Stimulated activated CD4-positive, alpha-beta T cell treated with anti-CD3 and anti-CD28 coated beads, Interleukin-1b, Interleukin-23, amount 100 ng/mL, for 1 hour (primary cell): ENCODE measurements at regions not wholly inside any gene's neighbourhood (a gene's known extent, or its start where the extent isn't known, plus 50 kb on each side); places are given as distances from the start of the nearest gene placed in this dataset.

Source experiments
- DNase-seq, 2 donors: peaks; one replicate each; pipeline ENCODE4 v3.0.0-alpha.2; 2020; ENCODE audit warnings: low read depth in 2 of 2

DNA sequence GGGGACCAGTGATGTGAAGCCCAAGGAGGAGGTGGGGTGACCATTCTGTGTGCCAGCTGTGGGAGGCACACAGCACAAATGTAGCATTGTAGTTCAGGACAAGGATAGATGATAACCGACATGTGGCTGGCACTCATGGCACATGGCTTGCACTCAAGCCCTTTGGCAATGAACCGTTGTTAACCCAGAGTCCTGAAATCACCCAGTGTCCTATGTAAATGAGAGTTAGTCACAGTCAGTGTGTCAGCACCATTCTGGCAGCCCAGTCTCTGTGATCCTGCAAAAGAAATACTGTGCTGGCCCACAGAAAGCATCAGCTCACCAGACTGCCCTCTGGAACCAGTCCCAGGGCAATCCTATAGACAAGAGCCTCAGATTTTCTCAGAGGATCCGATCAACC is 339.3 kb downstream of the MID1IP1 start:
- DNase-seq: no peak

DNA sequence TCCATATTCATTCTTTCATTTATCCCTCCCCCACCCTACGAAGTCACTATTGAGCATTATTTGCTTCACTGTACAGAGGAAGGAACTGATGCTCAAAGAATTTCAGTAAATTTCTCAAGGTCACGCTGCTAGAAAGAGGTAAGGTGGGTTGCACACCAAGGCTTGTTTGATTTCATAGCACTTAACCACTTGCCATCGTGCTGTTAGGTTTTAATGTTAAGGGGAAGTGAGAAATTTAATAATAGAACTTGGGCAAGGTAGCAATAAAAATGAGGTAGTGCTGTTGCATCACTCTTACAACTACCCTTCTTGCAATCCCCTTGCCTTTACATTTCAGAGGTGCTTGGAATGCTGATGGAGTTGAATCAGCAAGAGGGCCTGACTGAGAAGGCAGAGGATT is 343.1 kb downstream of the MID1IP1 start:
- no peak for DNase-seq

DNA sequence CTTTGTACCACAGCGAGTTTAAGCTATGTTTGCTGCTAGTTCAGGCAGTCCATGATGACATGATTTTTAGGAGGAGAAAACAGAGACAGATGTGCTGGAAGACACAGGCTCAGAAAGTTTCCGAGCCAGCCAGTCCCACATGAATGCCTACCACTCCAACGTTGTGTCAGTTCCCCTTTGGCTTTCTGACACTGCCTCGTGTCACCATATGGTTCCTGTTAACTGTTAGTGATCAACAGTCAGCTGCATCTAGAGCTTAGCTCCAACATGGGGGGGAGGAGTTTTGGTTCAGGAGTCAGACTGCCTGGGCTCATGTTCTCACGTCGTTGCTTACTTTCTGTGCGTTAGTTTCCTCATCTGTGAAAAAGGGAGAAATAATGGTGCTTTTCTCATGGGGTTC is 343.7 kb downstream of the MID1IP1 start:
- DNase-seq: no peak

DNA sequence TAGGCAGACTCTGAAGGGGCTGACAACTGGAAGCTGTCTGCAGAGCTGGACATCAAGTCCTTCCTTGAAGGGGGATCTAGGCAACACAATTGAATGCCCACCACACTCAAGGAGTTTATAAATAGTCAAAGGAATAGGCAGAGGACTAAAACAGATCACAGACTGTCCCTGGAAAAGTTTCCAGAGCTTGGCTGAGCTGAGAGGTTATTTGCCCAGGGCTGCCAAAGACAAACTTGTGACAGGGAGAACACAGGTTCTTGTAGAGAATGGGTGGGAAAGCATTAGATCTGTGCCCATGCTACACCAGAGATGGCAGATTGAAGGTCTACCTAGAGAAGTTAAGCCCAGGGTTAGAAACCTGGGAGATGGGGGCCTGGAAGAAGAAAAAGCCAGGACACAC is 344.6 kb downstream of the MID1IP1 start:
- no peak for DNase-seq

DNA sequence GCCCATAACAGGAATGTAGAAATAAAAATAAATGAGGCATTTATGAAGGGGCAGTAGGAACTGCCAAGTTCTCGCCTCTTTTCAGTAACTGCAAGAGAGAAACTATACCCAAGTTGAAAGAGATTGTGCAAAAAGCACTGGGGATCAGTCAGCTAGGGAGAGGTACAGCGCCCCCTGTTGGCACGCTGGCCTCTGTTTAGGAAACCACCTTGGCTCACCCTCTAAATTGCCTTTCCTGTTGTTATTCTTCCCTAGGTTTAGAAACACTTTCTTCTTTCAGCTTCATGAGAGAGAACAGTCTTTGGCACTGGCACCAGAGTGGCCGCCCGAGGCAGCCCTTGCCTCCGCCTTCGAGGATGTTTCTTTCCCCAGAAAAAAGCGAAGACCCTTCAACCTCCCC is 348.5 kb downstream of the MID1IP1 start:
- peak in 1 of 2 donors; percentile 56 for DNase-seq

DNA sequence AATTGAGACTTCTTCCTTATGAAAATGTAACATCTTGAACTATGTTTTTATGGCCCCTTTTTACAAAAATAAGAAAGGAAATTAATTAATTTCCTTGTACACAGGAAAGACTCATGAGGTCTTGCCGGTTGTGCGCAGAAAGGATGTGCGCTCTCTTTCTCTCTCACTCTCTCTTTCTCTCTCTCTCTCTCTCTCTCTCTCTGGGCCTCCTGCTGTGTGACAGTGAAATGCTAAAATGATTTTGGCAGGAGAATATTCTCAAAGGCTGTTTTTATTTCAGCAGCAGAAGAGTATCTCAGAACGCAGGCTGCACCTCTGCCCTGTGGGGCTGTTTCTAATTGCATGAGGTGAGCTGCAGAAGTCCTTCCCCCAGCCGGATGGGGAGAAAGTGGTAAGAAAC is 349.0 kb downstream of the MID1IP1 start:
- no peak for DNase-seq

DNA sequence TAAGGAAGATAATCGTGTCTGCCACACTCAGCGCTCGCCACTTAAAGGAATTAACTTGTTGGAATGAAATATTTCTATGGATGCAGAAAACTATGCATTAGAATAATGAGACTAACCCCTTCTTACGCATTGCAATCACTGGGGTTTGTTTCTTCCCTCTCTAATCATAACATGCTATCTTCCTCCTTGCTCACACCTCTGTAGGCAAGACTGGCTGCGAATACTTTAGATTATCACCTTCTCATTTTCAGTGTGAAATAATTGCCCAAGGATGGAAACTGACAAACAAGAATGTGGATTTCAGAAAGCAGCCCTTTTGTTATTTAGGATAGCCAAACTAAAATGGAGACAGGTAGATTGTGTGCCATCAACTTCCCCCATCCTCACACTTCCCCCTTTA is 349.4 kb downstream of the MID1IP1 start:
- no peak for DNase-seq

DNA sequence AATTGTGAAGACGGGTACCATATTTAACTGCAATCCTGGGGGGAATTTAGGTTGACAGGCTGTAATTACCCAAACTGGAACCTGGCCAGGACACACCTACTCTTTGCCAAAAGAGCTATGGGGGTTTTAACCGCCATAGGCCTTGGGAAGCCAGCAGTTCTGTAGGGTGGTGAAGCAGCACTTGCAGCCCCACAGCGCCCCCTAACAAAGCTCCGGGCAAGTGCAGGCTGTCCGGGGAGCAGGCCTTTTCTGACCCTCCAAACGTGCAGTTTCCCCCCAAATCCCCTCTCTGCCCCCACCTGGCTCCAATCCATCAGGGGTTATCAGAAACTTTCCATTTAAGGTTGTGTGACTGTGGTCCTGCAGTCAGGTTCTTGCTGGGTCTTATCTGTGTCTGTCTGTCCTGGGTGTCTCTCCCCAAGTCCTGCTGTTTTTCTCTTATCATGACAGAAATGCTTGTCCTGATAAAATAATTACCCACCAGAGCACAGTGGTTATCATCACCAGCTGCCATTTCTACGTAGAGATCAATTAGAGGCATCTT is 350.9 kb downstream of the MID1IP1 start:
- DNase-seq: peak in 1 of 2 donors; percentile 5

DNA sequence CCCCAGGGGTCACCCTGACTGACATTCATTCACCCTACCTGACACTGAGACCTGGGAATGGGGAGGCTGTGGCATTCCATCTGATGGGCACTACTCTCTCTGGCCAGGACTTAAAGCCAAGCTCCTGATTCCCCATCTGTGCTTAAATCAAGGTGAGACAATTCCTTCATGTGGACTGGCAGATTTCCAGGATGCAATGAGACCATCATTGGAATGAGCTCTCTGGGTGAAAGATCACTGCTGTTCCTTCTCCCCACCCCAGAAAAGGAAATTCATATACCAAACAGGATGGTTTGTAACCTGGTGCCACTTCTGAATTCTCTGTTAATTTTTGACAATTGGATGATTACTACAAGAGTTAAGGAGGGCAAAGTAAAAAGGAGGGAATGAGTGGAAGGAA is 354.8 kb downstream of the MID1IP1 start:
- DNase-seq: no peak

DNA sequence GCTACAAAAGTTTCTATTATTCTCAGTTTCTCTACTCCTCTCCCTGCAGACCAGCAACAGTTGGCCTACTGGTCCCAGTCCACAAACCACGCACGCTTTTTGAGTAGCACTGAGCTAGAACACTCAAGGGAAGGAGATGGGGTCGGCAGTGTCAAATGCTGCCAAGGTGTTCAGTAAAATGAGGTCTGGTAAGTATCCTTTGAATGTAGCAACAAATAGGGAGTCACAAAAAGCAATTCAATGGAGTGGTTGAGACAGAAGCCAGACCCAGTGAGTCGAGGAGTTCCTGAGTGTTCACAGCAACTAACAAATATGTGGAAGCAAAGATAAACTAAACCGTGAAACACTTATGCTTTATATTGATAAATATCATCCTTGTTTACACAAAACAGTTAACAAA is 355.7 kb downstream of the MID1IP1 start:
- no peak for DNase-seq

DNA sequence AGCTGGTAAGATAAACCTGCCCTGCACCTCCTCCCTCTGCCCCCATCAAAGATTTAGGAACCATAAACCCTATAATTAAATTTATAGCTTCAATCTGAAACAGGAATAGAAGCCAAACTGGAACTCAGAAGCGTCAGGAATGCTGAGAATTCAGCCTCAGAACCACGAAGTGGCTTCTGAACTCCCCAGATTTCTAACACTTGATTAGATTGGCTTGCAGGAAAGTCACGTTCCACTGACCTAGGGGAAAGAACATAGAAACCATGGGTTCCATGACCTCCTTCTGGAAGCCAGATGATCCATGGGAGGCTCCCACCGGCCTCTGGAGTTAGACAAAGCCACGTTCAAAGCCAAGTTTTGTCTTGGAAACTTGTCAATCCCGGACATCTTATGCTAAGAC is 356.5 kb downstream of the MID1IP1 start:
- no peak for DNase-seq

DNA sequence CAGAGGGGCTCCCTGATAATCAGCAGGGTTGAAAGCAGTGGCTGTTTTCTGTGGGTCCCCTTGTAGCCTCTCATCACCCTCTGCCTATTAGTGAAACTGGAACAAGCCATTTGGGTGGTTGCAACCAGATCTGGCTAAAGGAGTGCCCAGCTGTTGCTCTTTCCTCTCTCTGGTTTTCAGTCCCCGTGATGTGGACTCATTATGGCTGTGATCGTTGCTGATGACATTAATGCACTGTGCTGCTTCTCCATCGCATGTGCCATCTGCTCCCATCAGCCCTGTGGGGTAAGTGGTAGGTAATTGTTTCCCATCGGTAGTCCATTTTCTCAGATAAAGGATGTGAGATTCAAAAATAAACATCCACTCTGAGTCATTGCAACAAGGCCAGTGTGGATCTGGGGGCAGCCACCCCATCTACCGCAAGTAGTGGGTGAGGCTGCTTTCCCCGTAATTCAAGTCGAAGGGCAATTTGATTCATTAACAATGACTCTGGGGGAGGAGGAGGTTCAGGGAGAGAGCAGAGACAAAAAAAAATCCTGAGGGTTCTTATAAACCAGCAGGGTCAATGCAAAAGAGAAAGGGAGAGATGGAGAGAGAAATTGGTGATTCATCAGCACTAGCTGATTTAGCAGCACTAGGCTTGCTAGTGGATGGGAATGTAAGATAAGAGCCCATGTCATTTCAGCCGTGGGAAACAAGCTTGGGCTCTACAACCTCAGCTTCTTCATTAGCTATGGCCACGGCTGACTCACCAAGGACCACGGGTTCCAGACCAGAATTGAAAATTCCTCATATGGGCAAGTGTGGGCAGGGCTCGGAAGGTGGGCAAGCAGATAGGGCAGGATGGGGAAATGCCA is 357.8 kb downstream of the MID1IP1 start:
- DNase-seq: no peak

DNA sequence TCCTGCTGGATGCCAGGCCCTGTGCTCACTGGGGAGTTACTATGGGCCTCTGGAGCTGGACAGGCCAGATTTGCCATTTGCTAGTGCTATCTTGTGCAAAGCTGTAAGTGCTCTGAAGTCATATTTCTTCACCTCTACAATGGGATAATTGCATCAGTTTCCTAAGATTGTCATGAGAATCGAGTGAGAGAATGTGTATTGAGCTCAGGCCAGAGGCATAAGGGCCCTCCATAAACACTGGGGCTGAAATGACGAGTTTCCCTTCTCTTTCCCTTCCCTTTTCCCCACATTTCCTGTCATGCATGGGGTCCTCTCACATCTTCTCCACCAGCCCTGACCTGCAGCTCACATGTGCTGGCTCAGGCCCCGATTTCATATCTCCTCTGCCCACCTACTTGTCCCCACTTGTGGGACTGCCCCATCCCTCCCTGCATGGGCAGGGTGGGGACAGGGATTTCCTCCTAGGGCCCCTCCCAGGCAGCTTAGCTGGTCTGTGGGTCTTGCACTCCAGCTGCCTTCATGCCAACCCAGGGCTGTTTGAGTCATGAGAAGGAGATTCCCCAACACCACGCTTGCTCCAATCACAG is 358.8 kb downstream of the MID1IP1 start:
- no peak for DNase-seq

DNA sequence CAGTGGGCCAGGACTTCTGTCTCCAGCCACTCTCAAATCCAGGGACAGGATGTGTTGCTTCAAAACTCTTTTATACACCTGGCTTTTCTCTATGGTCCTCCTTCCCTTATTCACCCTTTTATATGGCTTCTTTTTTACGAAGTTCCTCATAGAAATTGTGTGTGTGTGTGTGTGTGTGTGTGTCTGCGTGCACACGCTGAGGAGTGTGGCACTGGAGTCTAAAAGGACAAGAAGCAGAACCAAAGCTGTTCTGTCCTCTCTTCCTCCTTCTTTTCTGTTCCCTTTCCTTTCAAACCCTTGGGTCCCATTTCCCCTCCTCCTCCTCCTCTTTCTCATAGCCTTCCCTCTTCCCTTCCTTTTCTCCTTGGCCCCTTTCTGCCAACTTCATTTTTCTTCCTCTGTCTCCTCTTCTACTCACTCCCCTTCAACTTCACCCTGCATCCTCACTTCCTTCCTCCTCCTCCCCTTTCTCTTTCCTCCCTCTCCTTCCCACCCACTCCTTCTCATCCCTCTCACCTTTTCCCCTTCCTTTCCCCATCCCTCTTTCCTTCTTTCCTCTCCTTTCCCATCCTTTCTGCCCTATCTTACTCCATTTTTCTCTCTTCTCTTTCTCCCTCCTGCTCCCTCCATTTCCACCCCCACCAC is 360.5 kb downstream of the MID1IP1 start:
- no peak for DNase-seq

DNA sequence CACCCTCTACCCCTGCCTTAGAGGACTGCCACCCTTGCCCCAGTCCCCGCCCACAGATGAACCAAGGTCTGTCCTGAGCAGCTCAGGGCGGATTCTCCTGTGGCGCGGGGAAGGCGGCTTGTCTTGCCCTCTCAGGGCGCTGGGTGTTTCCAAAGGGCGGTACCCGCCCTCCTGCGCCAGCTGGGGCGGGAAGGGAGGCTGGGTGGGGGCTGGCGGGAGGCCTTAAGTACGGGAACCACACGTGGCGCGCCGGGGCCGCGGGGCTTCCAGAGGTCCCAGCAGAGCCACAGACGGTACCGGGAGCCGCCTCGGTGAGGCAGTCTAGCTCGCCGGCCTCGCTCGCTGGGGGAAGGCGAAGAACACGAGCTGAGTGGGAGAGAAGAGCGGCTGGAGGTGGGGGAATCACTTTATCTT is 361.1 kb downstream of the MID1IP1 start:
- peak in 1 of 2 donors; percentile 12 for DNase-seq

DNA sequence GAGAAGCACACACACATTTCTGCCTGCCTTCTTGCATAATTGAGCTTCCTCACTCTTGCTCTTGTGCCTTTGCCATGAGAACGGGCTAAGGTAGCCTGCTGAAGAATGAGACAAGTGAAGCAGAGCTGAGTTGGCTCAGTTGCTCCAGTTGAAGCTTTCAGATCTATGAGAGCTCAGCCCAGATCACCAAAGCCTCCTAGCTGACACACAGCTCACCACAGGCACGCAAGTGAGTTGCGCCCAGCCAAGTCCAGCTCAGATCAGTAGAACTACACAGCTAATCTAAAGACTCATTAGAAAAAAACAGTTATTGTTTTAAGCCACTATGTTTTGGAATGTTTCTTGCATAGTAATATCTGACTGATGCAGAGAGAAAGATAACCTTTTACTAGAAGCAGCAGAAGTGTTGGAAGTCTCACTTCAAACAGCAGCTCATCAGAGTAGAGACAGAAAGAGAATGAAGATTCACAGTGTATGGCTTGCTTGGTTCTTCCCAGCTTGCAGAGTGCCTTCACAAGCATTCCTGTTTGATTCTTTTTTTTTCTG is 362.4 kb downstream of the MID1IP1 start:
- DNase-seq: no peak

DNA sequence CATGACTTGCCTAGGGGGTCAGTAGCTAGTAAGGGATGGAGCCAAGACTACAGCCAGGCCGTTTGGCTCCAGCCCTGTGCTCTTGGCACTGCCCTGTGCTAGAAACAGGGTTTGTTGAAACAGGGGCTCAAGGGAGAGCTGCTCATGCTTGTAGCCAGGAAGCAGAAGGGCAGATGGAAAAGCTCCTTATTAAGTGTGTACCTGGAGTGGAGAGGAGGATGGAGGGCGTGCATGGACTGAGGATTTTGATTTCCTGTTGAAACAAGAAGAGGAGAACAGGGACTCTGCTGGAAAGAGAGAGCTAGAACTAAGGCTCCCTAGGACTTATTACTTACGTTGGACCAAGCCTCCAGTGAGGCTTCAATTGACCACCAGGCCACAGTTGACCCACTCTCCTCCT is 363.0 kb downstream of the MID1IP1 start:
- DNase-seq: no peak

DNA sequence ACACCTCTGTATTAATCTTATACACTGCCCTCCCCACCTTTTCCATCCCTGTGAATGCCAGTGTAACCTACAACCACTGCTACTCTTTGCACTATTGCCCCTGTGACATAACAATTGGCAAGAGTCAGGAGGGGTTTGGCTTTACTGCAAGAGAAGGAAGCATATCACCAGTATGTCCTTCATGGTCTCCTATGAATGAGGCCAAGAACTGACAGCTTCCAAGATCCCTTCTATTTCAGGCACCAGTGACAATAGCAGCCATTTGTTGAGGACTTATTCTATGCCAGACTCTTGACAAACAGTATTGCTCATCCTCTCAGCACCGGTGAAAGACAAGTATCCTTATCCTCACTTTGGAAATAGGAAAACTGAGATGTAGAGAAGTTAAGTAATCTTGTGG is 363.9 kb downstream of the MID1IP1 start:
- DNase-seq: no peak

DNA sequence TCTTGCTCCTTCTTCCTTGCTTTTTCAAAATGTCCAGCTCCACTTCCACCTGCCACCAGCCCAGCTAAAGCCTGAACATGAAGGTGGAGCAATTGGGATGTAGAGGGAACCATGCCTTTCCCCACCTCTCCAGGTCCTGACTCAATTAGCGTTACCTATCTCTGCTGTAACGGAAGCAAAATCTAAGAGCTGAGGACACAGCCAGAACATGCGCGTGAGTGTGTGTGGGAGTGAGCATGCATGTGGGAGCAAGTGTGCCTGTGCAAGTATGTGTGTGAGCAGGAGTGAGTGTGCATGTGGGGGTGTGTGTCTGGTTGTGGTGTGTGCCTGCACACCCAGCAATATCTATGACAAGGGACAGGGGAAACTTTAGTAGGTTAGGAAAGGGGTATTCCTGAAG is 364.5 kb downstream of the MID1IP1 start:
- DNase-seq: no peak

DNA sequence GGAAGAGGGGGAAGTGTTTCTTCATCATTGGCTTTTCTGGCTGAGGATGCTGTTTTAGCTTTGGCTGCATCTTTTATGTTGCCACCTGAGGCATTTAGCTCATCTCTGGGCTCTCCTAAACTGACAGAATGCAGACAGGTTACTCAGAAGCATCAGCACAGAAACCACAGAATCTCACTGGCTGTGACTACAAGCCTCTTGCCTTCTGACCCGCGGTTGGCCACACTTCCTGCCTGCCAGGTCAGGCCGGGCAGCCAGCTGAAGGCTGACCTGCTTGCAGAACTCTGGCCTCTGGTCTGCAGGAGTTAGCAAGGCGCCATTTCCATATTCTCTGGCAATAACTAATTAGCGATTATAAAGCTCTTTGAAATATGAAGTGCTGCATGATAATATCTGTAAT is 366.5 kb downstream of the MID1IP1 start:
- DNase-seq: no peak

DNA sequence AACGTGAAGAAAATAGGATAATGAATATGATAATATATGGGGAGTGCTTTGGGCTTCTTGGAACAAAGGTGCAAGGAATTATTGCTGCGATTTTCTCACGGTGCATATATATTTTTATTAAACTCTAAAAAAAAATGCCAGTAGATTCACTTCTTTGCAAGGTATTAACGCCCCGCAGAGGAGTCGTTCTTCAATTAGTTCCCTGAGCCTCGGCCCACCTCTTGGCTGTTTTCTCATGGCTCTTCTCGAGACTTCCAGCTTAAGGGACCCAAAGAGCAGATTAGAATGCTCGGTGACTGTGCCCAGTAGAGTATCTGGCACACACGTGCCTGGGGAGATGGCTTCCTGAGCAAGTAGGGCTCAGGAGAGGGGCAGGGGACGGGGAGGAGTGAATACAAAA is 367.4 kb downstream of the MID1IP1 start:
- DNase-seq: no peak

DNA sequence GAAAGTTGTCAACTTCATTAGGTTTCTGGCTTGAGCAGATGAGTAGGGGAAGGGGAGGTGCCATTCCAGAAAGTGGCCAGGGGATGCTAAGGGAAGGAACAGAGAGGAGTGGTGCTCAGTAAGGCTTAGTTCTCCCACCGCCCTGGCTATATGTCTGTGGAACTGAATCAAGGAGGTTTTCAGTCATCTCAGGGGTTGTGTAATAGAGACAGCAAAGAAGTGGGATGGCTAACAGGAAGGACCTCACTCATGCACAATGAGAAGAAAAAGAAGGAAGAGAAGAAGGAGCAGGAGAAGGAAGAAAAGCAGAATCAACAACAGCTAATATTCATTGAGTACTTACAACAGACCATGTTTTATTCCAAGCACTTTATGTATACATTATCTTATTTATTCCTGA is 368.7 kb downstream of the MID1IP1 start:
- no peak for DNase-seq

DNA sequence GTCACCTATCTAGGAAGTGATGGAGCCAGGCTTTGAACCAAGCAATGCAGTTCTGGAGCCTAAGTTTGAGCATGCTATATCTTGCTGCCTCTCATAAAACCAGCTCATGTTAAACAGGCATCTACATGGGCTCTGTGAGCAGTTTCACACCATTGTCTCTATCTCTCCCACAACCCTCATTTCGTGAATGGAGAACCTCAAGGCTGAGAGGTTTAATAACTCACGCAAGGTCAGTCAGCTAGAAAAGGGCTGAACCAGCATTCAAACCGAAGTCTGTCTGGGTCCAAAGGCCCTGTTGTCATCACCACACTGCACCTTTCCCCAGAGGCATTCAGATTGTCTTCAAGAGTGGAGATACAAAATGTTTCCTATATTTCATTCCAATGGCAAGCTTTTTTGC is 369.2 kb downstream of the MID1IP1 start:
- DNase-seq: no peak
